ENCODE measurements at regions not wholly inside any gene's neighbourhood (a gene's known extent, or its start where the extent isn't known, plus 50 kb on each side); places are given as distances from the start of the nearest gene placed in this dataset.

DNA sequence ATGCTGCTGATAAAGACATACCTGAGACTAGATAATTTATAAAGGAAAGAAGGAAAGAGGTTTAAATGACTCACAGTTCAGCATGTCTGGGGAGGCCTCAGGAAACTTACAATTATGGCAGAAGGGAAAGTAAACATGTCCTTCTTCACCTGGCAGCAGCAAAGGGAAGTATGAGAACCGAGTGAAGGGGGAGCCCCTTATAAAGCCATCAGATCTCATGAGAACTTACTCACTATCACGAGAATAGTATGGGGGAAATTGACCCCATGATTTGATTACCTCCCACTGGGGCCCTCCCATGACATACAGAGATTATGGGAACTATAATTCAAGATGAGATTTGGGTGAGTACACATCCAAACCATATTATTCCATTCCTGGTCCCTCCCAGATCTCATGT is 154.4 kb downstream of the FASLG start:
- TF ChIP-seq BACH2 (CRISPR knock-in tag; IDR thresholded peaks at IDR 0.05; ENCODE audit: borderline replicate concordance) (no peak), ZFP30 (CRISPR knock-in tag; IDR thresholded peaks at IDR 0.05) (no peak), ZNF8 (CRISPR knock-in tag; IDR thresholded peaks at IDR 0.05) (no peak), RARB (CRISPR knock-in tag; IDR thresholded peaks at IDR 0.05) (no peak)
- TF ChIP-seq, protein P1, sequence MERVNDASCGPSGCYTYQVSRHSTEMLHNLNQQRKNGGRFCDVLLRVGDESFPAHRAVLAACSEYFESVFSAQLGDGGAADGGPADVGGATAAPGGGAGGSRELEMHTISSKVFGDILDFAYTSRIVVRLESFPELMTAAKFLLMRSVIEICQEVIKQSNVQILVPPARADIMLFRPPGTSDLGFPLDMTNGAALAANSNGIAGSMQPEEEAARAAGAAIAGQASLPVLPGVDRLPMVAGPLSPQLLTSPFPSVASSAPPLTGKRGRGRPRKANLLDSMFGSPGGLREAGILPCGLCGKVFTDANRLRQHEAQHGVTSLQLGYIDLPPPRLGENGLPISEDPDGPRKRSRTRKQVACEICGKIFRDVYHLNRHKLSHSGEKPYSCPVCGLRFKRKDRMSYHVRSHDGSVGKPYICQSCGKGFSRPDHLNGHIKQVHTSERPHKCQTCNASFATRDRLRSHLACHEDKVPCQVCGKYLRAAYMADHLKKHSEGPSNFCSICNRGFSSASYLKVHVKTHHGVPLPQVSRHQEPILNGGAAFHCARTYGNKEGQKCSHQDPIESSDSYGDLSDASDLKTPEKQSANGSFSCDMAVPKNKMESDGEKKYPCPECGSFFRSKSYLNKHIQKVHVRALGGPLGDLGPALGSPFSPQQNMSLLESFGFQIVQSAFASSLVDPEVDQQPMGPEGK (CRISPR knock-in tag; IDR thresholded peaks at IDR 0.05; ENCODE audit: borderline replicate concordance): no peak
